ENCODE measurements at regions not wholly inside any gene's neighbourhood (a gene's known extent, or its start where the extent isn't known, plus 50 kb on each side); places are given as distances from the start of the nearest gene placed in this dataset.

DNA sequence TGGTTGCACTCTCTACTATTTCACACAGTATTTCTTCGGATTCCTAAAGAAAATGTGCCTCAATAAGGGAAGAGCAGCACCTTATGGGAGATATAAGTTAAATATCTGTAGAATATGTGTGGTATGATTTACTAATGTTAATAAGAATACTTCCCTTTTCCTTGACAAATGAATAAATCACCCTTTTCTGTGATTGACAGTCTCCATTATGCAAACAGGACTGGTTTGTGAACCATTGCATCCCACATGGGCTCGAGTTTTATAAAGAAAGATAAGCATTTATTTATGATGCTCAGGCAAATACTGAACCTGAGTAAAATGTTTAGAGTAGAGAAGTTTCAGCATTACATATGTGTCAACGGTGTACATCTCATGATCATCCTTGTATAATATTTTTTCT, 587.7 kb upstream of the BRINP3 start:
- TF ChIP-seq ZFX (IDR thresholded peaks at IDR 0.05; ENCODE audit: borderline replicate concordance) (no peak), CTCF (IDR thresholded peaks at IDR 0.05) (no peak)

Data from 22Rv1 (cell line).